ENCODE measurements at regions not wholly inside any gene's neighbourhood (a gene's known extent, or its start where the extent isn't known, plus 50 kb on each side); places are given as distances from the start of the nearest gene placed in this dataset.

DNA sequence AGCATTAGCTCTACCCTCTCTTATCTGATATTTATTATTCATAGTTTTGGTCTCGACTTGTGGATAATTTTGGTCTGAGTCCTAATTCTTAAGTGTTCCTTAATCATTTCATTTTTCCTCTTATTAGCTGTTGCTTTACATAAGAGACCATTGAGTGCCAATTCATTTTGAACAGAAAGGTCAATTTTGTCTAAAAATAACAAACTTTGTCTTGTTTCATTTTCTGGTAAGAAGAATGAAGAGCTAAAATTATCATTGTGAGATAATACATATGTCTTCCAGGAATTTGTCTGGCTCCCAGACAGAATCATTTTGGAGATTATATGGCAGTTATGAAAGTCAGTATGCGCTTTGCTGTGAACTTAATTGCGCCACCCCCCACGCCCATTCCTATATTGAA, 1471.8 kb downstream of the PCDH7 start:
- DNase-seq (ENCODE audit: low spot score) = no peak
- TF ChIP-seq EZH2phosphoT487 (IDR thresholded peaks at IDR 0.05; ENCODE audit: low read depth, severe bottlenecking, unreplicated experiment) (no peak), CTCF (IDR thresholded peaks at IDR 0.05; ENCODE audit: poor library complexity) (no peak), EZH2 (IDR thresholded peaks at IDR 0.05; ENCODE audit: borderline replicate concordance) (no peak)

DNA sequence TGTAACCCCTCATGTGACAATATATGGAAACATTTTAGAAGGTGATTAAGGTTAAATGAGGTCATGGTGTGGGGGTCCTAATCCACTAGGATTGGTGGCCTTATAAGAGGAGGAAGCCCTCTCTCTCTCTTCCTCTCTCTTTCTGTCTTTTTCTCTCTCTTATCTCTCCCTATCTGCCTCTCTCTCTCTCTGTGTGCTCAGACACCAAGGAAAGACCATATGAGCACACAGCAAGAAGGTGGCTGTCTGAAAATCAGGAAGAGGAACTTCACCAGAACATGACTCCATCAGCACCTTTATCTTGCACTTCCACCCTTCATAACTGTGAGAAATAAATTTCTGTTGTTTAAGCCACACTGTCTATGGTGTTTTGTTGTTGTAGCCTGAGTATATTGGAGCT, 1472.2 kb downstream of the PCDH7 start:
- Histone ChIP-seq H3K79me2 (no peaks in the 10 kb centered on the region), H3K4me2 (no peak overlapping the region), H3K27me3 (no peaks in the 10 kb centered on the region), H3K36me3 (replicated peaks; ENCODE audit: insufficient read depth, low read depth) (no peaks in the 10 kb centered on the region), H3K4me3 (no peak overlapping the region), H4K20me1 (ENCODE audit: insufficient read depth, poor library complexity, severe bottlenecking) (no peaks in the 10 kb centered on the region), H3K27ac (no peak overlapping the region), H3K4me1 (ENCODE audit: insufficient read depth) (no peaks in the 10 kb centered on the region), H2AFZ (no peak overlapping the region), H3K9me2 (replicated peaks; ENCODE audit: insufficient read depth) (no peaks in the 10 kb centered on the region), H3K9me3 (ENCODE audit: low read depth) (no peaks in the 10 kb centered on the region)
- TF ChIP-seq CTCF (IDR thresholded peaks at IDR 0.05; ENCODE audit: poor library complexity) (no peak), EZH2phosphoT487 (IDR thresholded peaks at IDR 0.05; ENCODE audit: low read depth, severe bottlenecking, unreplicated experiment) (no peak), EZH2 (IDR thresholded peaks at IDR 0.05; ENCODE audit: borderline replicate concordance) (no peak)
- no peak for DNase-seq (ENCODE audit: low spot score)

More for the DNA sequence above, 1471.8 kb downstream of the PCDH7 start:
- Histone ChIP-seq H3K4me1 (ENCODE audit: insufficient read depth) (no peaks in the 10 kb centered on the region), H3K79me2 (no peaks in the 10 kb centered on the region), H4K20me1 (ENCODE audit: insufficient read depth, poor library complexity, severe bottlenecking) (no peaks in the 10 kb centered on the region), H3K27ac (no peak overlapping the region), H3K4me3 (no peak overlapping the region), H3K4me2 (no peak overlapping the region), H3K9me3 (ENCODE audit: low read depth) (no peaks in the 10 kb centered on the region), H3K9me2 (replicated peaks; ENCODE audit: insufficient read depth) (no peaks in the 10 kb centered on the region), H2AFZ (no peak overlapping the region), H3K36me3 (replicated peaks; ENCODE audit: insufficient read depth, low read depth) (no peaks in the 10 kb centered on the region), H3K27me3 (no peaks in the 10 kb centered on the region)
- WGBS (ENCODE audit: low lambda C conversion rate, missing lambda C conversion rate) = 78% methylated on average over 4 of the region's 4 CpGs

- Histone ChIP-seq H3K9me3 (ENCODE audit: low read depth) (no peaks in the 10 kb centered on the region), H3K4me3 (no peak overlapping the region), H3K36me3 (replicated peaks; ENCODE audit: insufficient read depth, low read depth) (no peaks in the 10 kb centered on the region), H3K27me3 (no peaks in the 10 kb centered on the region), H3K27ac (no peak overlapping the region), H3K4me2 (no peak overlapping the region), H3K9me2 (replicated peaks; ENCODE audit: insufficient read depth) (no peaks in the 10 kb centered on the region), H3K4me1 (ENCODE audit: insufficient read depth) (no peaks in the 10 kb centered on the region), H2AFZ (no peak overlapping the region), H4K20me1 (ENCODE audit: insufficient read depth, poor library complexity, severe bottlenecking) (no peaks in the 10 kb centered on the region), H3K79me2 (no peaks in the 10 kb centered on the region)
- TF ChIP-seq EZH2 (IDR thresholded peaks at IDR 0.05; ENCODE audit: borderline replicate concordance) (no peak), EZH2phosphoT487 (IDR thresholded peaks at IDR 0.05; ENCODE audit: low read depth, severe bottlenecking, unreplicated experiment) (no peak), CTCF (IDR thresholded peaks at IDR 0.05; ENCODE audit: poor library complexity) (no peak)
- WGBS (ENCODE audit: low lambda C conversion rate, missing lambda C conversion rate) = 95% methylated on average over 4 of the region's 4 CpGs
- DNase-seq (ENCODE audit: low spot score) = no peak
These were observed 1472.8 kb downstream of the PCDH7 start for GRCh38 chr4:32192991-32193390.
